ENCODE measurements at regions not wholly inside any gene's neighbourhood (a gene's known extent, or its start where the extent isn't known, plus 50 kb on each side); places are given as distances from the start of the nearest gene placed in this dataset.

DNA sequence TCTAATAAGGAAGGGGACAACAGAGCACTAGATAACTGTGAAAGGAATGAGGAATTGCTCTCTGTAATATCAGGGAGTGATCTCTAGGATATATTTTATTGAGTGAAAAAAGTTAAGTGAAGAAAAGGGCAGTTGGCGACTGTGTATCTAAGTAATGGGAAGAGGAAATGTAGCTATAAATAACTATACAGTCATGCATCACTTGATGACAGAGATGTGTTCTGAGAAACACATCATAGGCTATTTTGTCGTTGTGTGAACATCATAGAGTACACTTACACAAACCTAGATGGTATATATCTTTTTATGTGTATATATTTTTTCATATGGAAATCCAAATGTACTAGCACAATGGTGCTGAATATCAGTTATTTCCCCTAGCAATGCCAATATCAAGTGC lies 329.3 kb downstream of the TXNL1 start:
- Histone ChIP-seq H3K36me3 (replicated peaks in 1 of 2; ENCODE audit: control insufficient read depth in 1 of 2, insufficient read depth in 2 of 2, low read length in 2 of 2) (no peaks in the 10 kb centered on the region), H3K4me2 (replicated peaks; ENCODE audit: extremely low read depth, low read length, poor library complexity, severe bottlenecking) (no peak overlapping the region), H3K9ac (ENCODE audit: insufficient read depth, low read length, poor library complexity, severe bottlenecking) (no peak overlapping the region), H3K79me2 (ENCODE audit: insufficient read depth, low read length) (no peaks in the 10 kb centered on the region), H2AFZ (ENCODE audit: insufficient read depth, low read depth, low read length, poor library complexity, severe bottlenecking) (no peak overlapping the region), H3K9me3 (replicated peaks in 1 of 2; ENCODE audit: control insufficient read depth in 1 of 2, insufficient read depth in 1 of 2, low read length in 2 of 2) (no peaks in the 10 kb centered on the region), H3K4me1 (ENCODE audit: control insufficient read depth in 1 of 2, insufficient read depth in 2 of 2, low read length in 2 of 2) (no peaks in the 10 kb centered on the region), H3K27me3 (ENCODE audit: control insufficient read depth in 2 of 2, insufficient read depth in 2 of 2, low read length in 2 of 2) (no peaks in the 10 kb centered on the region), H3K27ac (ENCODE audit: low read depth in 1 of 2, low read length in 2 of 2) (no peak overlapping the region), H4K20me1 (ENCODE audit: insufficient read depth, low read length) (no peaks in the 10 kb centered on the region), H3K4me3 (replicated peaks in 1 of 3; ENCODE audit: low read depth in 2 of 3, low read length in 3 of 3) (no peak overlapping the region)
- H3K4me1 Mint-ChIP-seq, result peaks cover 4% of the 10 kb centered on the region
- intact Hi-C loops (cut with micrococcal nuclease), result no loop called here
- no peak overlapping the region for H3K4me3 Mint-ChIP-seq
- no peaks in the 10 kb centered on the region for H3K36me3 Mint-ChIP-seq
- no peaks in the 10 kb centered on the region for H3K9me3 Mint-ChIP-seq
- no CpG with 5 or more reads among the region's 2 CpGs for WGBS (ENCODE audit: insufficient coverage)
- H3K27ac Mint-ChIP-seq, result no peak overlapping the region
- DNase-seq, result no peak
- peaks cover 0 to 1% (median 0%) of the 10 kb centered on the region in 3 donors for H3K27me3 Mint-ChIP-seq (ENCODE audit: low read depth in 3 of 3)
- TF ChIP-seq, protein P1, sequence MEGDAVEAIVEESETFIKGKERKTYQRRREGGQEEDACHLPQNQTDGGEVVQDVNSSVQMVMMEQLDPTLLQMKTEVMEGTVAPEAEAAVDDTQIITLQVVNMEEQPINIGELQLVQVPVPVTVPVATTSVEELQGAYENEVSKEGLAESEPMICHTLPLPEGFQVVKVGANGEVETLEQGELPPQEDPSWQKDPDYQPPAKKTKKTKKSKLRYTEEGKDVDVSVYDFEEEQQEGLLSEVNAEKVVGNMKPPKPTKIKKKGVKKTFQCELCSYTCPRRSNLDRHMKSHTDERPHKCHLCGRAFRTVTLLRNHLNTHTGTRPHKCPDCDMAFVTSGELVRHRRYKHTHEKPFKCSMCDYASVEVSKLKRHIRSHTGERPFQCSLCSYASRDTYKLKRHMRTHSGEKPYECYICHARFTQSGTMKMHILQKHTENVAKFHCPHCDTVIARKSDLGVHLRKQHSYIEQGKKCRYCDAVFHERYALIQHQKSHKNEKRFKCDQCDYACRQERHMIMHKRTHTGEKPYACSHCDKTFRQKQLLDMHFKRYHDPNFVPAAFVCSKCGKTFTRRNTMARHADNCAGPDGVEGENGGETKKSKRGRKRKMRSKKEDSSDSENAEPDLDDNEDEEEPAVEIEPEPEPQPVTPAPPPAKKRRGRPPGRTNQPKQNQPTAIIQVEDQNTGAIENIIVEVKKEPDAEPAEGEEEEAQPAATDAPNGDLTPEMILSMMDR (IDR thresholded peaks at IDR 0.05), result no peak

DNA sequence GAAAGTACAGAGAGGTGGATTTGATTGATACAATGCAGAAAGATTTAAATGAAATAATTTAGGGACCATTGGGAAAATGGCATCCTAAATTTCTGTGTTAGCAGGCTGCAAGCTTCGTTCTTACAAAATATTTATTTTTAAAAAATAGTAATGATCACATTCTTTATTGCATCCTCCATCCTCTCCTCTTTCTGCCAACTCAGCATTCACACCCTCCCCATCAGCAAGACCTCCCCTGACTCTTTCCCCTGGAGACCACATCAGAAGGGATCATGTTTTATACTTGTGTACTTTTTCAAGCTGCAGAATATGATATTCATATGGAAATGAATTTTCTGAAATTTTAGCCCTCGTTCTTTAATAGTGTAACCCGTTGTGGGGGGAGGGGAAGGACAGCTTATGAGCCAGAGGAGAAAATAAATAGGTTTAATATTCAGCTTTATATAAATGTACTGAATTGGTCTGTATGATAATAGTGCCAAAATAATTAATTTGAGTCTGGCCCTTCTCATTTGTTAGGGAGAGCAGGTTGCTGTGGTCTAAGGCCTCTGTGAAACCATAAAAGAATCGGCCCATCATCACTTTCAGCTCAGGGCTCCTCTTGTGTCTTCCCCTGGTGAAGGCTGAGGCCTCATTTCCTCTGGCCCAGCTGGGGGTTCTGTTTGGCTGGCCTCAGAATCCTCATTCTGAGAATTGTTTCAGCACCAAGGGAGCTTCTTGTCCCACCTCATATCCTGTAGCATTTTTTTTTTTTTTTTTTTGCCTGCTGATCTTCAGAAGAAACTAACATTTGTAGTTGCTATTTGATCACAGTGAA lies 330.8 kb downstream of the TXNL1 start:
- Histone ChIP-seq H3K4me3 (replicated peaks in 1 of 3; ENCODE audit: low read depth in 2 of 3, low read length in 3 of 3) (no peak overlapping the region), H3K9me3 (replicated peaks in 1 of 2; ENCODE audit: control insufficient read depth in 1 of 2, insufficient read depth in 1 of 2, low read length in 2 of 2) (no peaks in the 10 kb centered on the region), H3K36me3 (replicated peaks in 1 of 2; ENCODE audit: control insufficient read depth in 1 of 2, insufficient read depth in 2 of 2, low read length in 2 of 2) (no peaks in the 10 kb centered on the region), H3K4me1 (ENCODE audit: control insufficient read depth in 1 of 2, insufficient read depth in 2 of 2, low read length in 2 of 2) (no peaks in the 10 kb centered on the region), H3K4me2 (replicated peaks; ENCODE audit: extremely low read depth, low read length, poor library complexity, severe bottlenecking) (no peak overlapping the region), H3K9ac (ENCODE audit: insufficient read depth, low read length, poor library complexity, severe bottlenecking) (no peak overlapping the region), H2AFZ (ENCODE audit: insufficient read depth, low read depth, low read length, poor library complexity, severe bottlenecking) (no peak overlapping the region), H3K27me3 (ENCODE audit: control insufficient read depth in 2 of 2, insufficient read depth in 2 of 2, low read length in 2 of 2) (no peaks in the 10 kb centered on the region), H4K20me1 (ENCODE audit: insufficient read depth, low read length) (no peaks in the 10 kb centered on the region), H3K27ac (ENCODE audit: low read depth in 1 of 2, low read length in 2 of 2) (no peak overlapping the region), H3K79me2 (ENCODE audit: insufficient read depth, low read length) (no peaks in the 10 kb centered on the region)
- H3K27ac Mint-ChIP-seq, result no peak overlapping the region
- peaks cover 0 to 1% (median 0%) of the 10 kb centered on the region in 3 donors for H3K27me3 Mint-ChIP-seq (ENCODE audit: low read depth in 3 of 3)
- no peak for DNase-seq
- TF ChIP-seq, protein P1 (IDR thresholded peaks at IDR 0.05), result no peak
- H3K9me3 Mint-ChIP-seq, result no peaks in the 10 kb centered on the region
- no peaks in the 10 kb centered on the region for H3K36me3 Mint-ChIP-seq
- intact Hi-C loops (cut with micrococcal nuclease), result no loop called here
- H3K4me3 Mint-ChIP-seq, result no peak overlapping the region
- H3K4me1 Mint-ChIP-seq, result peaks cover 4% of the 10 kb centered on the region
- 90% methylated on average over 2 of the region's 4 CpGs for WGBS (ENCODE audit: insufficient coverage)
